HG02763 (cell line): ENCODE measurements at regions not wholly inside any gene's neighbourhood (a gene's known extent, or its start where the extent isn't known, plus 50 kb on each side); places are given as distances from the start of the nearest gene placed in this dataset.
"Not testable (repeated sequence)": the region's sequence is repeated elsewhere in the genome, so short reads cannot be mapped to it uniquely, and the experiment has no call there.

Experiments used
- ATAC-seq: cut with Tn5 transposase; IDR thresholded peaks from one replicate; pipeline ENCODE4 v1.9.1; 2021; ENCODE audit warnings: mild to moderate bottlenecking, moderate library complexity; ENCODE audit not compliant: unreplicated experiment

DNA sequence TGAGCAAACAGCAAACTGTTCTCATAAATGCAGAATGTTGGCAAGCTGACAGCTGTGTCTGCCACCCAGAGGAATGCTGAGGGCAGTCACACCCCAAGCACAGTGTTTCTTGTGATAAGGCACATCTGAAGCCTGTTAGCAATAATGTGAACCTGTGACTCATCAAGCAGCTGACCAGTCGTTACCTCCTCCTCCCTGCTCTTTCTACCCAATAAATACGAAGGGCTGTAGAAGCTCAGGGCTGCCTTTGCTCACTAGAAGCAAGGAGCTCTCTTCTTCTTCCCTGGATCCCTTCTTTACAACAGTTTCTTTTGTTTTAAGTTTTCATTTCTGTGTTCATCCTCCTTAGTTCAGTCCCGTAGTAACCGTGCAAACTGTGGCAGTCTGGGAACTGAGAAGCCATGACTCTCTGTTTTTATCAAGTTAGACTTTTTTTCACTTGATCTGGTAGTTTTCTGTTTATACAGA lies 160.3 kb upstream of the ZNF184 start:
- not testable (repeated sequence) for ATAC-seq

GRCh38 chr6:27631609-27631916 lies 158.7 kb upstream of the ZNF184 start:
- no peak for ATAC-seq

DNA sequence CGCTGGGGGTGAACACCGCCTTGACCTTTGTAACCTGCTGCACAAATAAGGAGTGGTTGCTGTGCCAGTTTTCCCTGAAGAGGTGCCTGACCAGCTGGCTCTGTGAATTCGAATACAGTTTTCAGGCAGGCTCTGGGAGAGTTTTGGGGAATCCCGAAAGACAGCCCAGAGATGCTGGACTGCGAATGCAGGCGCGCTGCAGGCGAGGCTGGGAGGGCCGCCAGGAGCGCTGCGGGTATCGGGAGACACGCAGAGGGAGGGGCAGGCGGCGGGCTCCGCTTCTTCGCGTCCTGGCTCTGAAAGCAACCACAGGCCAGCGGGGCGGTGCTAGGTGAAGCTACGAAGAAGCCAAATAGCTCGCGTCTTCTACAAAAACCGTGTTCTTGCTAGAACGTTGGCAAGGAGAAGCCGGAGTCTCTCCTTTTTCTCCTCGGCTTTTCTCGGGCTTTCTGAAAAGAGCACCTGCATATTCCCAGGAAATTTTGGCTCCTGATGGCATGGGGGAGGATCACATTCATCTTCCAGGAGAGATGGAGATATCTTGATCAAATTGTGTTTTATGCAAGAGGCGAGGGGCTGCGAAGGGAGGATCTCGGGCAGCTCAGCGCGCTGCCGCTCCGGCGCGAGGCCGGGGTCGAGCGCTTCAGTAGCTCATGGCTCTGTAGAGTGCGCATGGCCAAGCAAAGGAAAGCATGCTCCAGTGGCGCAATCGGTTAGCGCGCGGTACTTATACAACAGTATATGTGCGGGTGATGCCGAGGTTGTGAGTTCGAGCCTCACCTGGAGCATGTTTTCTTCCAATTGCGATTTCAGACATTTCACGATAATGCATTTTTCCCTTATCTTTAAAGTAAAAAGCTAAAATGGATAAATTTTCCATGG lies 158.1 kb upstream of the ZNF184 start:
- peak; percentile 51 for ATAC-seq

DNA sequence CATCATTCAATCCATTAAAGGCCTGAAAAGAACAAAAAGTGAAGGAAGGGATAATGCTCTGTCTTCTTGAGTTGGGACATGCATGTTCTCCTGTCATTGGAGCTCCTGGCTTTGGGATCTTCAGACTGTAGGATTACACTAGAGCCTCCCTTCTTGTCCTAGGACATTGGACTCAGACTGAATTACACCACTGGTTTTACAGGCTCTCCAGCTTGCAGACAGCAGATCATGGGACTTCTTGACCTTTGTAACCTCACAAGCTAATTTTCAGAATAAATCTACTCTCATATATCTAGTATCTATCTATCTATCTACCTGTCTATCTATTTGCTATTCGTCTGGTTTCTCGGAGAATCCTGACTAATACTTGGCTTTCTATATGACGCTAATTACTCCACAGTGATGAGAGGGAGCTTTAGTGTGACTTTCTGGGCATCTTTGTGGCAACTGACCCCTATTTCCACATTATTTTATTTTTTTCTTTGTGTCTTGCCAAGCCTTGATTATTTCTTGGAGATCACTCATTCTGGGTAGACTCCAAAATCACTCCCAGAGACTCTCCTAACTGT lies 151.9 kb upstream of the ZNF184 start:
- no peak for ATAC-seq

GRCh38 chr6:27623103-27623502 lies 150.2 kb upstream of the ZNF184 start:
- no peak for ATAC-seq

DNA sequence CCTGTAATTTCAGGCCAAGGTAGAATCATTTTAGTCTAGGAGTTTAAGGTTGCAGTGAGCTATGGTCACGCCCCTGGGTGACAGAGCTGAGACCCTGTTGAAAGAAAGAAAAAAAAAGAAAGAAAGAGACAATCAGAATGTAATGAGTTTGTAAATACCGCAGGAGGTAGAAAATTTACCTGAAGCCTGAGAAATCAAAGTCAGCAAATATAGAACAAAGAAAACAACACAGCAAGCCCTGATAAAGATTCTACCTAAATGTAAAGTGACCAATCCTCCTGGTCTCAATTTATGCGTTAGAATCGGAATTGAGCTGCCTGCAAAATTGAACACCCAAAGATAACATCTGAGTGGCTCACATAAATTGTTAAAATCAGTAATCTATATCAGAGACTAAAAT lies 146.5 kb upstream of the ZNF184 start:
- ATAC-seq, result no peak

- no peak for ATAC-seq
Measured at GRCh38 chr6:27617700-27618689, 145.1 kb upstream of the ZNF184 start.

- no peak for ATAC-seq
Measured at GRCh38 chr6:27617046-27617687, 144.3 kb upstream of the ZNF184 start.

- no peak for ATAC-seq
Measured at GRCh38 chr6:27616328-27617045, 143.6 kb upstream of the ZNF184 start.

GRCh38 chr6:27611451-27611850 lies 138.5 kb upstream of the ZNF184 start:
- no peak for ATAC-seq

DNA sequence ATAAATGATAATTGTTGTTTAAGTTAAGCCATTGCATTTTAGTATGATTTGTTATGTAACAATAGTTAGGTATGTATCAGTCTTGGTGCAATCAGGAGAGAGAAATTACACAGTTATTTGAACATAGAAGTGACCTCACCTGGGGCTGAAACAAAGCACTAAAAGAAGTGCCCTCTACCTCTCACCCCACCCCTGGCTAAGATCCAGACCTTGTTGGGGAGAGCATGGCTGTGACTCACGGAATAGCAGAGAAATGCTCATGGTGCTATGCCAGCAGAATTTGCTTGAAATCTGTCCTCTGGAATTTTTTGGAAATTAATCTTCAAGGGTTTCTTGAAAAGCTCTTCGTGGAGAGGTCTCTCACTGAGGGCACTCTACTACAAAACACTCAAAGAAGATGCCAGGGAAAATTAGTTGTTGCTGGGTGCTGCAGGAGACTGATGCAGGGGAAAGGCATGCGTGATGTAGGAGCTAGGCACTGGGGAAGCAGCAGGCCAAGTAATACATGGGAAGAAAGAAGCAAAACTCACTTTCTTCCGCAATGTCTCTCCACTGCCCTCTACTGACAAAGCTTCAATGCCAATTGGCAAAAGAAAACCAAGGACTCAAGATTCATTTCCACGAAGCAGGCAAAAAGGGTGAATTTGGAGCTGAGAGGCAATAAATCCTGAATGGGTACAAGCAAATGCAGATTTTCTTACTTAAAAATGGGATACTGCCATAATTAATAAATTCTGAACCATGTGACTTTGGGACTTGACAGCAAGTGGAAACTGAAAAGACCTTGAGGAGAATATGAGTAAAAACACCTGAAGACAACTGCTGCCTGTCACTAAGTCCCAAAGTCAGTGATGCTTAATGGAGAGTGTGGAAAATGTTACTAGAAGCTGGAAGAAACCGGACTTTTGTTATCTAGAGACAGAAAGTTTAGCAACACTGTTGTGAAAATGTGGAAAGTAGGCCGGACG lies 136.3 kb upstream of the ZNF184 start:
- ATAC-seq, result no peak

GRCh38 chr6:27605401-27606342 lies 132.8 kb upstream of the ZNF184 start:
- no peak for ATAC-seq

DNA sequence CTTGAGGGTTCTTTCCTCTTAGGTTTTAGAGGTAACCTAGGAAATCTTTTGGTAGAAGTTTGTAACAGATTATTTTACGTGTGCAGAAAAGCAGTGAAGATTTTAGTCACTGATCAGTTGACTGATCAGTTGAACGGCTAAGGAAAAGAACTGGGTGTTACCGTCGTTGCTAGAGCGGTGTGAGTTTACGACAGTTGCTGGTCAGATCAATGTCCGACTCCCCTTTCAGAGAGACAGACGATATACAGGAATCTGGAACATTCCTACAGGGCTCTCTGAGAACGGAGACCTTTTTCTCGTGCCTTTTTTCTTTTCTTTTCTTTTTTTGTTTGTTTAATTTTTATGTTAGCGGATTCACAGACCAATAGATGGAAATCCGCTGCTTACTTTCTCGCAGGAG lies 132.1 kb upstream of the ZNF184 start:
- no peak for ATAC-seq

- no peak for ATAC-seq
Measured at GRCh38 chr6:27601668-27602254, 128.9 kb upstream of the ZNF184 start.

- no peak for ATAC-seq
Measured at GRCh38 chr6:27599859-27600532, 127.1 kb upstream of the ZNF184 start.

DNA sequence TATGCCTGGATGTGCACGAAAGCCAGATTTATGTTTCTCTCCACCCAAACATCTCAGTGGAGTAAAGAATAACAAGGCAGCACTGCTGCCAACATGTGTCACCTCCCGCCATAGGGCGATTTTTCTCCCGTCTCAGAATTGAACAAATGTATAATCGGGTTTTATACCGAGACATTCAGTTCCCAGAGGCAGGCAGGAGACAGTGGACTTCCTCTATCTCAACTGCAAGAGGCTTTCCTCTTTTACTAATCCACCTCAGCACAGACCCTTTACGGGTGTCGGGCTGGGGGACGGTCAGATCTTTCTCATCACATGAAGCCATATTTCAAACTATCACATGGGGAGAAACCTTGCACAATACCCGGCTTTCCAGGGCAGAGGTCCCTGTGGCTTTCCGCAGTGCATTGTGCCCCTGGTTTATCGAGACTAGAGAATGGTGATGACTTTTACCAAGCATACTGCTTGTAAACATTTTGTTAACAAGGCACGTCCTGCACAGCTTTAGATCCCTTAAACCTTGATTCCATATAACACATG lies 124.2 kb upstream of the ZNF184 start:
- not testable (repeated sequence) for ATAC-seq

- no peak for ATAC-seq
Measured at GRCh38 chr6:27593861-27594260, 121.0 kb upstream of the ZNF184 start.
